Lower leg skin (tissue), 4 donors: ENCODE measurements at regions not wholly inside any gene's neighbourhood (a gene's known extent, or its start where the extent isn't known, plus 50 kb on each side); places are given as distances from the start of the nearest gene placed in this dataset.

Source experiments
- DNase-seq, 2 donors: peaks; one replicate each; pipeline ENCODE4 v3.0.0-alpha.2; 2019; ENCODE audit warnings: low spot score in 2 of 2
- H3K4me3 ChIP-seq: fragments of 200-600 bp; sonication (generic); 2 replicates; pipeline ENCODE4 v1.5.1; 2017; ENCODE audit warnings: mild to moderate bottlenecking, low read depth; ENCODE audit not compliant: poor library complexity, severe bottlenecking
- POLR2A ChIP-seq, 2 donors: fragments of 450-650 bp; IDR thresholded peaks; one replicate each; pipeline ENCODE4 v1.6.1; 2016 to 2017; ENCODE audit warnings: antibody characterized with exemption in 2 of 2, mild to moderate bottlenecking in 1 of 2, moderate library complexity in 1 of 2
- WGBS, 2 donors: methylation state at CpG; one replicate each; pipeline ENCODE4 v1.1.5; 2018; 5-methylcytosine and 5-hydroxymethylcytosine counted together
- intact Hi-C: fragments of 100-400 bp; cut with DNase I; formaldehyde crosslinking; loops from one replicate; pipeline ENCODE4 v1.15.0; 2023; ENCODE audit warnings: low total_unique reads
- TF ChIP-seq, protein P1 (sequence below), 3 donors: fragments of 450-650 bp; IDR thresholded peaks; one replicate each; pipeline ENCODE4 v1.5.1; 2016; ENCODE audit warnings: antibody characterized with exemption in 3 of 3, mild to moderate bottlenecking in 3 of 3, moderate library complexity in 2 of 3

DNA sequence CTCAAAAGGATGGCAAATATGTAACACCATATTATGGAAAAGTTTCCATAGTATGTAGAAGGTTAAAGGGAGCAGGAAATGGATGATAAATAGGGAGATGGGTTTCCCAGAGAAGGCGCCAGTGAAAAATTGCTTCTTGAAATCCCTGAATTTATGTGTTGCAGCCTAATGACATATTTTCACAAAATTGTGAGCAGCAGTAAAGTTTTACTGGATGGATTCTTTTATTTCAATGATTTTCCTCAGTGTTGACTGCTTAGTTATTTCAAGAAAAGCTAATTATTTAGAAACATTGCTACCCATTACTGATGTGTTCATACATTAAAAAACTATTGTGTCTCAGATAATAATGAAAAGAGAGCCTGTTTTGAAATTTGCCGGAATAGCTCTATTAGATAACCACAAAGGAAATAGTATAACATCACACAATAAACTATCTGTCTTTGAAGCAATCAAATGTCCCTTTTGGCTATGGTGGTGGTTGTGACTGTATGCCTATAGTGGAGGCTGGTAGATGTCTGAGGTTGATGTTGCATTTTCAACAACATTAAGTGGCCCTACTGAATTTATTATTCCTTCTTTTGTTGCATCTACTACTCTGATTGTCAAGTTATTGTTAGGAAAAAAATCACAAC lies 169.9 kb upstream of the HAND2 start:
- 73 to 76% methylated on average over 2 of the region's 2 CpGs for WGBS, 2 donors

DNA sequence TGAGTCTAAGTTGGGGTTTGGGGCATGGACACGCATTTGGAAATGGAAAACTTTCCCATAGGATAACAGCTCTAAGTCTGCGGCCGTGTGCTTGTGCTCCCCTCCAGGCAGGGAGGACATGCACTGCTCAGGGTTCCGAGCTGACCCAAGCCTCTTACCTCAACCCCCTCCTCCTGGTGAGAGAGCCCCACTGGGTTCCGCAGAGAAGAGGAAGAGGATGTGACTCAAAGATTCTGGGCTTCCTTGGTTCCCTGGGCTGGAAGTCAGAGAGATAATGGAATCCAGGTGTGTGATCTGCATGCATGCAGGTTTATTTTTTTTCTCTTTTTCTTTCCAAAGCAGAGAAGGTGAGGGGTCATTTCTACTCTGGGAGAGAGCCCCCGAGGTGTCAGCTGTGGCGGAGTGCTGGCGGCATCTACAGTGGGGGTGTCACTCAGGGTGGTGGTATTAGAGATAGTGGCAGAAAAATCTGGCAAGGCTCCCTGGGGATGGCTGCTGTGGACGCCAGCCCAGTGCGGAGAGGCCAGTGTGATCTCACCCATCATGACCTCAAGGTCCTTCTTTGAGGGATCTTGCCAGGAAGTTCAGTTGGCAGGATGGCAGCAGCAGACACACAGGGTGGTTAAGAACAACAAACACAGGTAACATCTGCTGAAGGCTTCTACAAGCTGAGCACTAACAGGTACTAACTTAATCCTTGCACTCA lies 168.7 kb upstream of the HAND2 start:
- TF ChIP-seq, protein P1, sequence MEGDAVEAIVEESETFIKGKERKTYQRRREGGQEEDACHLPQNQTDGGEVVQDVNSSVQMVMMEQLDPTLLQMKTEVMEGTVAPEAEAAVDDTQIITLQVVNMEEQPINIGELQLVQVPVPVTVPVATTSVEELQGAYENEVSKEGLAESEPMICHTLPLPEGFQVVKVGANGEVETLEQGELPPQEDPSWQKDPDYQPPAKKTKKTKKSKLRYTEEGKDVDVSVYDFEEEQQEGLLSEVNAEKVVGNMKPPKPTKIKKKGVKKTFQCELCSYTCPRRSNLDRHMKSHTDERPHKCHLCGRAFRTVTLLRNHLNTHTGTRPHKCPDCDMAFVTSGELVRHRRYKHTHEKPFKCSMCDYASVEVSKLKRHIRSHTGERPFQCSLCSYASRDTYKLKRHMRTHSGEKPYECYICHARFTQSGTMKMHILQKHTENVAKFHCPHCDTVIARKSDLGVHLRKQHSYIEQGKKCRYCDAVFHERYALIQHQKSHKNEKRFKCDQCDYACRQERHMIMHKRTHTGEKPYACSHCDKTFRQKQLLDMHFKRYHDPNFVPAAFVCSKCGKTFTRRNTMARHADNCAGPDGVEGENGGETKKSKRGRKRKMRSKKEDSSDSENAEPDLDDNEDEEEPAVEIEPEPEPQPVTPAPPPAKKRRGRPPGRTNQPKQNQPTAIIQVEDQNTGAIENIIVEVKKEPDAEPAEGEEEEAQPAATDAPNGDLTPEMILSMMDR (IDR thresholded peaks at IDR 0.05), result no peak
- no peak for TF ChIP-seq POLR2A (IDR thresholded peaks at IDR 0.05)
- H3K4me3 ChIP-seq, result no peak overlapping the region
- no peak for DNase-seq
- 70% methylated on average over 9 to 10 of the region's 10 CpGs for WGBS, 2 donors
- intact Hi-C loops, result no loop called here

More for the DNA sequence above, 169.9 kb upstream of the HAND2 start:
- H3K4me3 ChIP-seq, result no peak overlapping the region
- TF ChIP-seq, protein P1 (IDR thresholded peaks at IDR 0.05), result no peak
- TF ChIP-seq POLR2A (IDR thresholded peaks at IDR 0.05), result no peak
- intact Hi-C loops, result no loop called here
- DNase-seq, result no peak

DNA sequence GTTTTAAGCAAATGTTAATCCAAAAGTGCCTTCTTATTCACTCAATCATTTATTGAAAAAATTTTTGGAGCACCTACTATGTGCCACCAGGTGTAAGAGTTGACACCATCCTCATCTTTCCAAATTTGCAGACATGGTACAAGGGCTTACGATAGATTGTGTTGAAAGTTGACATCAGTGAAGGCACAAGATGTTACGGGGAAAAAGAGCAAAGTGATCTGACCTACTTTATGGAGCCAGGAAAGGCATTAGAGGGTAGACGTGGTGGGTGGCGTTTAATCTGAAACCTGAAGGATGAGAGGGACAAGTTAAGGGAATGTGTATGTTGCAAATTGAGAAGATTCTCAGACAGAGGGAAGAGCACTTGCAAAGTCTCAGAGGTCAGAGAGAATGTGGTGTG lies 167.8 kb upstream of the HAND2 start:
- TF ChIP-seq, protein P1 (IDR thresholded peaks at IDR 0.05), result no peak
- TF ChIP-seq POLR2A (IDR thresholded peaks at IDR 0.05), result no peak
- DNase-seq, result no peak
- intact Hi-C loops, result no loop called here
- H3K4me3 ChIP-seq, result no peak overlapping the region
- WGBS, 2 donors, result 74 to 91% methylated on average over 4 of the region's 4 CpGs

DNA sequence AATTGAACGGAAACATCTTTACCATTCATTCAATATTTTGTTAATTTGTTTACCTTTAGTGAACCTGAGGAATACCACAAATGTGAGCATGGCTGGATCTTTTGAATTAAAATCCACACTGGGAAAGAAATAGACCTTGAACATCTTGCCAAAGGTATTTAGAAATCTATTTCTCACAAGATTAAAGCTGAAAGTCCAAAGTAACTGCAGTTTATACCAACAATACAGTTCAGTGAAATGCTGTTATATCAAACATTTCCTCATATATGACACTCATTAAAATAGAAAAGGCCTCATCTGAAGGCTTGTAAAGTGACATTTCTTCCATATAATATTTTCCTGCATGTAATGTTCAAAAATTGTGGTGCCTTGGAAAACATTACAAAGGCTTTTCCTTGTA lies 166.5 kb upstream of the HAND2 start:
- no peak overlapping the region for H3K4me3 ChIP-seq
- intact Hi-C loops, result no loop called here
- DNase-seq, result no peak
- WGBS, 2 donors, result 93 to 98% methylated on average over 1 of the region's 1 CpG
- TF ChIP-seq POLR2A (IDR thresholded peaks at IDR 0.05), result no peak
- TF ChIP-seq, protein P1 (IDR thresholded peaks at IDR 0.05), result no peak

DNA sequence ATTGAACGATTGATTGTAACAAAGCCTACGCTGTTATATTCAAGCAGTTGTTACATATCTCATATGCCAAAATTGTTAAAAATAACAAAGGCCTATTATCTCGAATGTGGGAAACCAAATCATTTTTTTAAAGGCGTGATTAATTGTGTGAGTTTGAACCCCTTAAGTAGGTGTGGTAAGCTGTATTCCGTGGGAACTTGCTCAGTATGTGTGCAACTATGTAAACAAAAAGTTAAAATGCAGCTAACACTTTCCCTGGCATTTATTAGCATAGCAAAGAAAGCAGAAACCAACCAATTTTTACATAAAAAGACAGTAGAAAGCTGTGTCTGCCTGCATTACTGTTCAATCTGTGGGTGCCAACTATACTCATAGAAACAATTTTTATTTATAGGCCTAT lies 166.0 kb upstream of the HAND2 start:
- H3K4me3 ChIP-seq, result no peak overlapping the region
- TF ChIP-seq, protein P1 (IDR thresholded peaks at IDR 0.05), result no peak
- no peak for TF ChIP-seq POLR2A (IDR thresholded peaks at IDR 0.05)
- WGBS, 2 donors, result 64 to 66% methylated on average over 5 of the region's 5 CpGs
- no peak for DNase-seq
- intact Hi-C loops, result no loop called here
